IMR-90 (cell line): ENCODE measurements at regions not wholly inside any gene's neighbourhood (a gene's known extent, or its start where the extent isn't known, plus 50 kb on each side); places are given as distances from the start of the nearest gene placed in this dataset.
"Not testable (repeated sequence)": the region's sequence is repeated elsewhere in the genome, so short reads cannot be mapped to it uniquely, and the experiment has no call there.

Source experiments
- ATAC-seq: fragments of 200-7000 bp; cut with Tn5 transposase; 2 replicates; pipeline ENCODE4 v1.9.1; 2020; ENCODE audit warnings: low read depth, mild to moderate bottlenecking, moderate library complexity
- BruUV-seq: library from RNA; stranded (reverse); fragments of 400-500 nt; replicated peaks from 2 replicates; lab custom pipeline; 2021; lab: Mats Ljungman, UMichigan
- CTCF ChIA-PET: fragments of 300-600 bp; formaldehyde crosslinking; extraction: SDS; loops from one replicate; lab custom pipeline; 2021; ENCODE audit warnings: antibody characterized with exemption; lab: Yijun Ruan, JAX
- POLR2A ChIA-PET: fragments of 300-600 bp; sonication (Branson Sonifier 250); formaldehyde crosslinking; loops from one replicate; lab custom pipeline; 2022; ENCODE audit warnings: antibody characterized with exemption; ENCODE audit not compliant: unreplicated experiment; lab: Charles Lee
- DNase-seq: peaks from one replicate; pipeline ENCODE4 v3.0.0; 2013
- H2AFZ ChIP-seq: replicated peaks from 2 replicates; pipeline ENCODE3; 2013; ENCODE audit warnings: low read length, mild to moderate bottlenecking; ENCODE audit not compliant: poor library complexity
- H2AK5ac ChIP-seq: 2 replicates; pipeline ENCODE4 v1.6.1; 2013; ENCODE audit warnings: low read depth, low read length, inconsistent platforms
- H2AK9ac ChIP-seq: replicated peaks from 2 replicates; pipeline ENCODE3; 2013; ENCODE audit warnings: mild to moderate bottlenecking, low read depth, low read length, moderate library complexity; ENCODE audit not compliant: poor library complexity
- H2BK120ac ChIP-seq: 2 replicates; pipeline ENCODE4 v1.6.1; 2013; ENCODE audit warnings: low read depth, low read length, inconsistent platforms
- H2BK15ac ChIP-seq: 3 replicates; pipeline ENCODE4 v1.6.1; 2013; ENCODE audit warnings: low read depth, low read length, inconsistent platforms
- H2BK20ac ChIP-seq: 2 replicates; pipeline ENCODE4 v1.6.1; 2013; ENCODE audit warnings: low read depth, mild to moderate bottlenecking, inconsistent platforms, low read length, moderate library complexity
- H2BK5ac ChIP-seq: 2 replicates; pipeline ENCODE4 v1.6.1; 2013; ENCODE audit warnings: mild to moderate bottlenecking, low read depth, low read length, inconsistent platforms; ENCODE audit not compliant: poor library complexity, severe bottlenecking
- H3K14ac ChIP-seq: replicated peaks from 2 replicates; pipeline ENCODE4 v1.6.1; 2013; ENCODE audit warnings: low read depth, low read length, inconsistent platforms
- H3K18ac ChIP-seq: 2 replicates; pipeline ENCODE4 v1.6.1; 2013; ENCODE audit warnings: low read depth, low read length, control low read depth
- H3K23ac ChIP-seq: 2 replicates; pipeline ENCODE4 v1.6.1; 2013; ENCODE audit warnings: low read depth, low read length, inconsistent platforms
- H3K27ac ChIP-seq: 2 replicates; pipeline ENCODE4 v1.5.1; 2013; ENCODE audit warnings: mild to moderate bottlenecking, control low read depth, low read length; ENCODE audit not compliant: insufficient read depth
- H3K27me3 ChIP-seq: 2 replicates; pipeline ENCODE4 v1.6.1; 2013; ENCODE audit warnings: low read length; ENCODE audit not compliant: control insufficient read depth, insufficient read depth
- H3K36me3 ChIP-seq: 2 replicates; pipeline ENCODE4 v1.6.1; 2013; ENCODE audit warnings: low read length, mixed read lengths; ENCODE audit not compliant: control insufficient read depth, insufficient read depth
- H3K4ac ChIP-seq: 2 replicates; pipeline ENCODE4 v1.6.1; 2013; ENCODE audit warnings: low read depth, low read length, inconsistent platforms
- H3K4me1 ChIP-seq: 2 replicates; pipeline ENCODE4 v1.6.1; 2013; ENCODE audit warnings: low read length, mixed read lengths; ENCODE audit not compliant: control insufficient read depth, insufficient read depth
- H3K4me2 ChIP-seq: 2 replicates; pipeline ENCODE4 v1.6.1; 2013; ENCODE audit warnings: low read depth, mild to moderate bottlenecking, control low read depth, low read length, moderate library complexity
- H3K4me3 ChIP-seq: 2 replicates; pipeline ENCODE4 v1.5.1; 2013; ENCODE audit warnings: low read depth, mild to moderate bottlenecking, control low read depth, low read length, moderate library complexity; ENCODE audit not compliant: insufficient read depth
- H3K56ac ChIP-seq: 2 replicates; pipeline ENCODE4 v1.6.1; 2013; ENCODE audit warnings: low read length, inconsistent platforms; ENCODE audit not compliant: insufficient read depth; ENCODE audit errors: extremely low read depth
- H3K79me1 ChIP-seq, 2 experiments: 2 replicates each; pipeline ENCODE4 v1.6.1; 2013; ENCODE audit warnings: low read length in 2 of 2, inconsistent platforms in 1 of 2, low read depth in 1 of 2
- H3K9ac ChIP-seq: 2 replicates; pipeline ENCODE4 v1.6.1; 2013; ENCODE audit warnings: low read depth, low read length, control low read depth
- H3K9me1 ChIP-seq: 2 replicates; pipeline ENCODE4 v1.6.1; 2013; ENCODE audit warnings: low read length, inconsistent platforms; ENCODE audit not compliant: insufficient read depth
- H3K9me3 ChIP-seq: 2 replicates; pipeline ENCODE4 v1.6.1; 2013; ENCODE audit warnings: low read length; ENCODE audit not compliant: control insufficient read depth, insufficient read depth
- H4K20me1 ChIP-seq: 2 replicates; pipeline ENCODE4 v1.6.1; 2013; ENCODE audit warnings: low read length, inconsistent platforms; ENCODE audit not compliant: insufficient read depth
- H4K5ac ChIP-seq: 2 replicates; pipeline ENCODE4 v1.6.1; 2013; ENCODE audit warnings: mild to moderate bottlenecking, low read depth, low read length, control low read depth
- H4K8ac ChIP-seq, 2 experiments: 2 replicates each; pipeline ENCODE4 v1.6.1; 2013; ENCODE audit warnings: low read depth in 2 of 2, low read length in 2 of 2, control low read depth in 1 of 2, inconsistent platforms in 1 of 2
- H4K91ac ChIP-seq: 2 replicates; pipeline ENCODE4 v1.6.1; 2013; ENCODE audit warnings: low read depth, low read length, inconsistent platforms; ENCODE audit not compliant: insufficient read depth
- WGBS, 2 experiments: methylation state at CpG; one replicate each; pipeline versions ENCODE4 v1.1.5 to v1.1.7; 2013; ENCODE audit warnings: missing lambda C conversion rate in 2 of 2; ENCODE audit not compliant: insufficient read length in 1 of 2; ENCODE audit errors: extremely low coverage in 2 of 2; 5-methylcytosine and 5-hydroxymethylcytosine counted together
- dilution Hi-C: fragments of 300-500 bp; cut with HindIII; formaldehyde crosslinking; loops from one replicate; pipeline ENCODE4 v1.14.3; 2018; ENCODE audit warnings: low sequenced_read_pairs; ENCODE audit not compliant: unreplicated experiment
- in situ Hi-C: fragments of 300-500 bp; cut with MboI; formaldehyde crosslinking; loops from 3 replicates; pipeline ENCODE4 v1.14.3; 2019; ENCODE audit warnings: low sequenced_read_pairs, inconsistent platforms, mixed read lengths
- intact Hi-C: fragments of 100-400 bp; cut with micrococcal nuclease; formaldehyde crosslinking; loops from 2 replicates; pipeline ENCODE4 v1.10.0; 2022

DNA sequence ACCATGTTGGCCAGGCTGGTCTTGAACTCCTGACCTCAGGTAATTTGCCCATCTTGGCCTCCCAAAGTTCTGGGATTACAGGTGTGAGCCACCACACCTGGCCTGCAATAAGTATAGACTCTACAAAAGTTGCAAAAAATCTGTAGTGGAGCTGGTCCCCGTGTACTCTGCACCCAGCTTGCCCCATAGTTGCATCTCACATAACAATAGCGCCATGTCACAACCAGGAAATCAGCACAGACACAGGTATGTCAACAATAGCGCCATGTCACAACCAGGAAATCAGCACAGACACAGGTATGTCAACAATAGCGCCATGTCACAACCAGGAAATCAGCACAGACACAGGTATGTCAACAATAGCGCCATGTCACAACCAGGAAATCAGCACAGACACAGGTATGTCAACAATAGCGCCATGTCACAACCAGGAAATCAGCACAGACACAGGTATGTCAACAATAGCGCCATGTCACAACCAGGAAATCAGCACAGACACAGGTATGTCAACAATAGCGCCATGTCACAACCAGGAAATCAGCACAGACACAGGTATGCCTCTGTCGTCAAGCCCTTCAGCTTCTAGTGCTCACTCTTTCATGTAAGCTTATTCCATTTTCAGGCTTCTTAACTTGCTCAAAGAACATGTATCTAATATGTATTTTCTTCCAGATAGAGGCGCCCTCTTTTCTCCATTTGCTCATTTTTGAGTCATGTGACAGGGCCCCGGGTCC lies 116.3 kb downstream of the ZNF664 start:
- POLR2A ChIA-PET, result not testable (repeated sequence)

More for the DNA sequence above, 116.3 kb downstream of the ZNF664 start:
- H3K9me3 ChIP-seq, intact Hi-C loops, H2AK5ac ChIP-seq, in situ Hi-C loops, BruUV-seq, H3K23ac ChIP-seq, H3K4me2 ChIP-seq, H3K27me3 ChIP-seq, H4K5ac ChIP-seq, H3K18ac ChIP-seq, H3K14ac ChIP-seq, H2BK120ac ChIP-seq, H2AFZ ChIP-seq, H4K8ac ChIP-seq, H4K91ac ChIP-seq, H3K36me3 ChIP-seq, H3K27ac ChIP-seq, CTCF ChIA-PET, H3K9me1 ChIP-seq, H3K79me1 ChIP-seq, H2BK15ac ChIP-seq, H3K4ac ChIP-seq, dilution Hi-C loops, H3K56ac ChIP-seq, H3K4me3 ChIP-seq, H2AK9ac ChIP-seq, H2BK5ac ChIP-seq, H3K4me1 ChIP-seq, ATAC-seq, H3K9ac ChIP-seq, DNase-seq, H4K20me1 ChIP-seq, H2BK20ac ChIP-seq: not testable (repeated sequence)
- whole genome bisulfite sequencing, 2 experiments, result no CpG with 5 or more reads among the region's 11 CpGs
